ENCODE measurements at regions not wholly inside any gene's neighbourhood (a gene's known extent, or its start where the extent isn't known, plus 50 kb on each side); places are given as distances from the start of the nearest gene placed in this dataset.

GRCh38 chr3:144816323-144816722 is 844.7 kb downstream of the DIPK2A start:
- TF ChIP-seq, protein P1, sequence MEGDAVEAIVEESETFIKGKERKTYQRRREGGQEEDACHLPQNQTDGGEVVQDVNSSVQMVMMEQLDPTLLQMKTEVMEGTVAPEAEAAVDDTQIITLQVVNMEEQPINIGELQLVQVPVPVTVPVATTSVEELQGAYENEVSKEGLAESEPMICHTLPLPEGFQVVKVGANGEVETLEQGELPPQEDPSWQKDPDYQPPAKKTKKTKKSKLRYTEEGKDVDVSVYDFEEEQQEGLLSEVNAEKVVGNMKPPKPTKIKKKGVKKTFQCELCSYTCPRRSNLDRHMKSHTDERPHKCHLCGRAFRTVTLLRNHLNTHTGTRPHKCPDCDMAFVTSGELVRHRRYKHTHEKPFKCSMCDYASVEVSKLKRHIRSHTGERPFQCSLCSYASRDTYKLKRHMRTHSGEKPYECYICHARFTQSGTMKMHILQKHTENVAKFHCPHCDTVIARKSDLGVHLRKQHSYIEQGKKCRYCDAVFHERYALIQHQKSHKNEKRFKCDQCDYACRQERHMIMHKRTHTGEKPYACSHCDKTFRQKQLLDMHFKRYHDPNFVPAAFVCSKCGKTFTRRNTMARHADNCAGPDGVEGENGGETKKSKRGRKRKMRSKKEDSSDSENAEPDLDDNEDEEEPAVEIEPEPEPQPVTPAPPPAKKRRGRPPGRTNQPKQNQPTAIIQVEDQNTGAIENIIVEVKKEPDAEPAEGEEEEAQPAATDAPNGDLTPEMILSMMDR (IDR thresholded peaks at IDR 0.05), result no peak
- TF ChIP-seq POLR2A (IDR thresholded peaks at IDR 0.05) (no peak), EP300 (IDR thresholded peaks at IDR 0.05) (no peak)

All from tibial nerve (tissue), 4 donors.